ENCODE measurements at regions not wholly inside any gene's neighbourhood (a gene's known extent, or its start where the extent isn't known, plus 50 kb on each side); places are given as distances from the start of the nearest gene placed in this dataset.

GRCh38 chr5:43985411-43985810 lies 382.4 kb downstream of the NNT start:
- TF ChIP-seq CTCF (IDR thresholded peaks at IDR 0.05), result no peak
- no peak for TF ChIP-seq POLR2A (IDR thresholded peaks at IDR 0.05)

Data from uterus (tissue), 2 donors.